Choroid plexus epithelial cell (primary cell): ENCODE measurements at regions not wholly inside any gene's neighbourhood (a gene's known extent, or its start where the extent isn't known, plus 50 kb on each side); places are given as distances from the start of the nearest gene placed in this dataset.

ENCODE experiments used
- DNase-seq: peaks from one replicate; pipeline ENCODE4 v3.0.0-alpha.2; 2010; ENCODE audit warnings: low read depth
- H3K4me3 ChIP-seq: 2 replicates; pipeline ENCODE4 v1.5.1; 2011; ENCODE audit warnings: low read depth, mild to moderate bottlenecking, control low read depth, low read length, moderate library complexity
- TF ChIP-seq, protein P1 (sequence below): conservative IDR thresholded peaks from 2 replicates; pipeline ENCODE4 v1.5.1; 2011; ENCODE audit warnings: low read depth, mild to moderate bottlenecking, control low read depth, inconsistent platforms, low read length, moderate library complexity

DNA sequence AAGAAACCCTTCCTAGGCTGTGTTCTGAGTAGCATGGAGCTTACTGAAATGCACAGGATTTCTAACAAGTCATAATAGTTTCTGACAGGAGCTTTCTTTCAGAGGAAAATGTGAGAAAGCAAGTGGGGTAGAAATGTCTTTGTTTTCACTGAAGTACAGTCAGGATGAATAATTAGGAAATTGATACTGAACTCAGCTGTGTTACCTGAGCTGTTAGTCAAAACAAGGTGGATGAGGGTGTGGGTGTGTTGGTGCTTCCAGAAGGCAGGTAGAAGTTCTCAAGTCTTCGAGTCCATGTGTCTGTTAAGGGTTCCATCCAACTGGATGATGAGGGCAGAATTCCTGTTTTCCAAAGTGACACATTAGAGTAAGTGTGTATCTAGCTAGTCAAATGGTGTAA lies 122.4 kb downstream of the BASP1 start:
- H3K4me3 ChIP-seq: no peak overlapping the region
- TF ChIP-seq, protein P1, sequence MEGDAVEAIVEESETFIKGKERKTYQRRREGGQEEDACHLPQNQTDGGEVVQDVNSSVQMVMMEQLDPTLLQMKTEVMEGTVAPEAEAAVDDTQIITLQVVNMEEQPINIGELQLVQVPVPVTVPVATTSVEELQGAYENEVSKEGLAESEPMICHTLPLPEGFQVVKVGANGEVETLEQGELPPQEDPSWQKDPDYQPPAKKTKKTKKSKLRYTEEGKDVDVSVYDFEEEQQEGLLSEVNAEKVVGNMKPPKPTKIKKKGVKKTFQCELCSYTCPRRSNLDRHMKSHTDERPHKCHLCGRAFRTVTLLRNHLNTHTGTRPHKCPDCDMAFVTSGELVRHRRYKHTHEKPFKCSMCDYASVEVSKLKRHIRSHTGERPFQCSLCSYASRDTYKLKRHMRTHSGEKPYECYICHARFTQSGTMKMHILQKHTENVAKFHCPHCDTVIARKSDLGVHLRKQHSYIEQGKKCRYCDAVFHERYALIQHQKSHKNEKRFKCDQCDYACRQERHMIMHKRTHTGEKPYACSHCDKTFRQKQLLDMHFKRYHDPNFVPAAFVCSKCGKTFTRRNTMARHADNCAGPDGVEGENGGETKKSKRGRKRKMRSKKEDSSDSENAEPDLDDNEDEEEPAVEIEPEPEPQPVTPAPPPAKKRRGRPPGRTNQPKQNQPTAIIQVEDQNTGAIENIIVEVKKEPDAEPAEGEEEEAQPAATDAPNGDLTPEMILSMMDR: no peak

DNA sequence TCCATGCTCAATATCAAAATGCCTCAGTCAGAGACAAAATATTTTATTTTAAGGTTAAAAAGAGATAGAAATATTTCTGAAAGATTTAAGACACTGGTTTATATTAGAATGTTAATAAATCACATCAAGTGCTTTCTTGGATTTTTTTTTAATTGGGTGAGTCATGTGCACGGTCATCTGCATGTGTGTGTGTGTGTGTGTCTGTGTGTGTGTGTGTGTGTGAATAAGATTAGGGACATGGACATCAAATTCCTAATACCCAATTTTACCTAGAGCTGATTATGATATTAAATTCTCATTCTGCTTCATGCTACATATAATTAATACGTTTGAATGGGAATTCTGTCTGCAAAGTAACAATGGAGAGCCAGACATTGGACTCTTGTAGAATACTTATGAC lies 122.9 kb downstream of the BASP1 start:
- H3K4me3 ChIP-seq: no peak overlapping the region
- TF ChIP-seq, protein P1: no peak
- no peak for DNase-seq

More for the DNA sequence above, 122.4 kb downstream of the BASP1 start:
- no peak for DNase-seq

DNA sequence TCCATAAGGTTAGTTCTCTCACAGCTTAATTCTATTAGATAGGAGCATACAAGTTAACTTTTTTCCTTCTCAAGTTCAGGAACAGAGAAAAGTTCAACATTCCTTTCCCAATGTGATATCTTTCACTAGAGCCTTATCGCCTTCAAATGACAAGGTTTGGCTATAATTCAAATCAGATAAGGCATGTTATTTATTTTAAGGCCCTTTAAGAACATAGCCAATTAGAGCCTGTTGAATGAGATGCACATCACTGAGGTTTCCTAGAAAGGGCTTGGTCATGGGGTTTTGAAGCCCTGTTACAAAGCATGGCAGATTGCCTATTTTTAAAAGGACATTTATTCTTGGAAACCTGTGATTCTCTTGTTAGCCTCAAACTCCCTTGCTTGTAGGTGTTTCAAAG lies 123.4 kb downstream of the BASP1 start:
- TF ChIP-seq, protein P1: no peak
- no peak overlapping the region for H3K4me3 ChIP-seq
- DNase-seq: peak; percentile 94

DNA sequence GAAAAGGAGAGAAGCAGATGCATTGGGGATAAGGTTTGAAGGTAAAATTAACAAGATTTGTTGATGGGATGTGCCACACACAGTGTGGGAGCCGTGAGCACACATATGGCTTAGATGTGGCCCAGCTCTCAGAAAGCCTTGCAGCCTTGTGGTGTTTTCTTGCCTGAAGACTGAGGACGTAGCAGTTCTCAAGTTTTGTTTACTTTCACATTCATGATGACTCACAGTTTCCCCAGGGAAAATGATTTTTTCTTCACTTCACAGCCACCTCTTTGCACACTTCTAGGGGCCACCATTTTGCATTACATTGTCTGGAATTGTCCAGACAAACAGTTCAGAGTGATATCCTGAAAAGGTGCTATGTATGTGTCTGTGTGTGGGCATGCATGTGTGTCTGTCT lies 126.2 kb downstream of the BASP1 start:
- H3K4me3 ChIP-seq: no peak overlapping the region
- peak; percentile 97 for DNase-seq
- TF ChIP-seq, protein P1: no peak

DNA sequence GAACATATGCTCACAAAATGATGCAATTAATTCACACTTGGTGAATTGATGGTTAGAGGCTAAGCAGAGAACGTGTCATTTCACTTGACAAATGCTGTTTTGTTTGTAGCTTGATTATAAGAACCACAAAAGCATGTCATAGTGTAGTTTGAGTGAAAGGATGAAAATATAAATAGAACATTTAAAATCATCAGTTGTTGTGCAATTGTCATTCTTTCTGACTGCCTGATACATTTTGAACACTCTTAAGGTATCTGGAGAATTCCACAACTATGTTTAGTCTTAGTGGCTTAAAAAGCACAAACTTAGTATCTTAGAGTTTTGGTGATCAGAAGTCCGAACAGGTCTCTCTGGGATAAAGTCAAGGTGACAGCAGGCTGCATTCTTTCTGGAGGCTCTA lies 129.4 kb downstream of the BASP1 start:
- TF ChIP-seq, protein P1: no peak
- H3K4me3 ChIP-seq: no peak overlapping the region
- DNase-seq: peak; percentile 58

DNA sequence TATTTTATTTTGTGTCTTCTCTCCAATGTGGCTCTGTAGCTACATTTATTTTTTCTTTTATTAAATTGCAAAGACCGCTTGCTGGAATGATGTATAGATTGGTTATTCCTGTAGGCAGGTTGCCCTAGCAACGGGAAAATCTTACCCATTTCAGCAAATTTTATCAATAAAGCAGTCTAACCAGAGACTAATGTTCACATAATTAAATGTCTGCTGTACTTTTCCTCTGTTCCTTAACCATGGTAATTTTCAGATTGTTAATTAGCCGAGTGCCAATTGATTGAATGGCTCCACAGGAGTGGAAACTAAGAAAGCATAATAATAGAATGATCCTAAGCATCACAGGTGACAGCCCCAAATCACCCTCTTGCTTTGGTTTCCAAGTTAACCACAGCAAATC lies 134.8 kb downstream of the BASP1 start:
- TF ChIP-seq, protein P1: no peak
- no peak for DNase-seq

DNA sequence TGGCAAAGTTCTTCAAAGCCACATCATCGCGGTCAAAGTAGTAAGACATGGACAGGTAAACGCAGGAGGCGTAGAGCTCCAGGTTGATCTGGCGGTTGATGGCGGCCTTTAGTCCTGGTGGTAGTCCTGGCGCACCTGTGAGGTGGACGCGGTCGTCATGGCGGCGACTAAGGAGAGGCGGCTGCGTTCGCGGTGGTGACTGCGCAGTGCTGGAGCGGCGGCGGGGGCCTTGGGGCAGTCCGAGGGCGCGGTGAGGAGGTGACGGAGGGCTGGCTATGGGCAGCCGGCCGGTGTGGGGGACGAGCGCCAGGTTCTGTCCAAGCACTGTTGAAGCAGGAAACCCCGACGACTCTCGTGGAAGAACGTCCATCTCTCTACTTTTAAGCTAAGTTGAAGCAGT lies 136.8 kb downstream of the BASP1 start:
- no peak overlapping the region for H3K4me3 ChIP-seq
- no peak for DNase-seq
- TF ChIP-seq, protein P1: no peak

More for the DNA sequence above, 134.8 kb downstream of the BASP1 start:
- no peak overlapping the region for H3K4me3 ChIP-seq
